GM19324 (cell line): ENCODE measurements at regions not wholly inside any gene's neighbourhood (a gene's known extent, or its start where the extent isn't known, plus 50 kb on each side); places are given as distances from the start of the nearest gene placed in this dataset.
"Not testable (repeated sequence)": the region's sequence is repeated elsewhere in the genome, so short reads cannot be mapped to it uniquely, and the experiment has no call there.

Source experiments
- ATAC-seq: cut with Tn5 transposase; IDR thresholded peaks from one replicate; pipeline ENCODE4 v1.9.1; 2021; ENCODE audit warnings: mild to moderate bottlenecking, moderate library complexity; ENCODE audit not compliant: unreplicated experiment, low FRiP score

GRCh38 chr2:215889240-215889969 is 123.9 kb downstream of the MREG start:
- ATAC-seq = not testable (repeated sequence)

- ATAC-seq = no peak
Observed at GRCh38 chr2:215888680-215889079, 124.7 kb downstream of the MREG start.

- no peak for ATAC-seq
Observed at GRCh38 chr2:215887303-215887702, 126.0 kb downstream of the MREG start.

GRCh38 chr2:215886022-215886421 is 127.3 kb downstream of the MREG start:
- ATAC-seq = no peak

- ATAC-seq = no peak
Observed at GRCh38 chr2:215885536-215885935, 127.8 kb downstream of the MREG start.

GRCh38 chr2:215884451-215885087 is 128.8 kb downstream of the MREG start:
- ATAC-seq = no peak

GRCh38 chr2:215883799-215884198 is 129.6 kb downstream of the MREG start:
- peak; percentile 61 for ATAC-seq

- no peak for ATAC-seq
Observed at GRCh38 chr2:215882689-215883088, 130.7 kb downstream of the MREG start.

- no peak for ATAC-seq
Observed at GRCh38 chr2:215881582-215881981, 131.8 kb downstream of the MREG start.

- peak; percentile 59 for ATAC-seq
Observed at GRCh38 chr2:215880970-215881369, 132.4 kb downstream of the MREG start.

- no peak for ATAC-seq
Observed at GRCh38 chr2:215879977-215880940, 133.1 kb downstream of the MREG start.

- ATAC-seq = no peak
Observed at GRCh38 chr2:215879331-215879730, 134.0 kb downstream of the MREG start.

GRCh38 chr2:215878476-215879063 is 134.8 kb downstream of the MREG start:
- ATAC-seq = no peak

GRCh38 chr2:215876937-215877238 is 136.5 kb downstream of the MREG start:
- ATAC-seq = no peak

GRCh38 chr2:215876139-215876936 is 137.0 kb downstream of the MREG start:
- no peak for ATAC-seq

GRCh38 chr2:215874418-215874817 is 138.9 kb downstream of the MREG start:
- ATAC-seq = no peak

- no peak for ATAC-seq
Observed at GRCh38 chr2:215870986-215871385, 142.4 kb downstream of the MREG start.

GRCh38 chr2:215870088-215870490 is 143.3 kb downstream of the MREG start:
- ATAC-seq = no peak

GRCh38 chr2:215868846-215869543 is 144.4 kb downstream of the MREG start:
- no peak for ATAC-seq
